Mucosa of descending colon (tissue), 3 donors: ENCODE measurements at regions not wholly inside any gene's neighbourhood (a gene's known extent, or its start where the extent isn't known, plus 50 kb on each side); places are given as distances from the start of the nearest gene placed in this dataset.

Experiments used
- ATAC-seq: fragments of 200-7000 bp; cut with Tn5 transposase; one replicate; pipeline ENCODE4 v1.9.1; 2020; ENCODE audit warnings: mild to moderate bottlenecking, moderate library complexity
- DNase-seq, 3 donors: peaks; one replicate each; pipeline ENCODE4 v3.0.0-alpha.2; 2020
- H3K36me3 ChIP-seq: fragments of 200-600 bp; one replicate; pipeline ENCODE4 v1.8.0; 2021; ENCODE audit warnings: low read depth, mild to moderate bottlenecking
- H3K4me1 ChIP-seq: fragments of 200-600 bp; one replicate; pipeline ENCODE4 v1.8.0; 2021; ENCODE audit warnings: low read depth, mild to moderate bottlenecking
- H3K4me3 ChIP-seq: fragments of 200-600 bp; one replicate; pipeline ENCODE4 v1.8.0; 2021; ENCODE audit warnings: mild to moderate bottlenecking
- H3K9me3 ChIP-seq: fragments of 200-600 bp; one replicate; pipeline ENCODE4 v1.8.0; 2021; ENCODE audit warnings: mild to moderate bottlenecking
- intact Hi-C, 2 donors: fragments of 100-400 bp; cut with DNase I in 1 of 2; cut with micrococcal nuclease in 1 of 2; formaldehyde crosslinking; loops; one replicate each; pipeline versions ENCODE4 v1.11.0 to v1.11.1; 2022; cut with DNase I, micrococcal nuclease
- TF ChIP-seq, protein P1 (sequence below): fragments of 200-600 bp; IDR thresholded peaks from one replicate; pipeline ENCODE4 v1.8.0; 2022; ENCODE audit warnings: antibody characterized with exemption, mild to moderate bottlenecking
- donor health status: DM: no; HTN: no; CAD: no; lungs with moderate emphysema.
- donor health status: DM: no; HTN: no; CAD: no.
- donor health status: DM: no; HTN: yes; CAD: no.

DNA sequence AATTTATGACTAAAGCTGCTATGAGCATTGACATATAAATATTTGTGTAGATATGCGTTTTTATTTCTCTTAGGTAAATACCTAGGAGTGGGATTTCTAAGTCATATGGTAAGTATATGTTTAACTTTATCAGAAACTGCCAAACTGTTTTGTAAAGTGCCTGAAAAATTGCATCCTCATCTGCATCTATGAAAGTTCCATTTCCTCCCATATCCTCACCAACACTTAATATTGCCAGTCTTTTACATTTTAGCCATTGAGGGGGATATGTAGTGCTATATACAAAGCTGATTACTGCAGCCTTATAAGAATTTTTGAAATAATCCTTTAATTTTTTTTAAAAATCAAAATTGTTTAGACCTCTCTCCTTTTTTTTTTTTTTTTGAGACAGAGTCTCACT lies 123.1 kb upstream of the SPRY4 start:
- DNase-seq (no peak), ATAC-seq (no peak)
- Histone ChIP-seq H3K4me1 (no peaks in the 10 kb centered on the region), H3K9me3 (no peaks in the 10 kb centered on the region), H3K36me3 (no peaks in the 10 kb centered on the region), H3K4me3 (no peak overlapping the region)
- TF ChIP-seq, protein P1, sequence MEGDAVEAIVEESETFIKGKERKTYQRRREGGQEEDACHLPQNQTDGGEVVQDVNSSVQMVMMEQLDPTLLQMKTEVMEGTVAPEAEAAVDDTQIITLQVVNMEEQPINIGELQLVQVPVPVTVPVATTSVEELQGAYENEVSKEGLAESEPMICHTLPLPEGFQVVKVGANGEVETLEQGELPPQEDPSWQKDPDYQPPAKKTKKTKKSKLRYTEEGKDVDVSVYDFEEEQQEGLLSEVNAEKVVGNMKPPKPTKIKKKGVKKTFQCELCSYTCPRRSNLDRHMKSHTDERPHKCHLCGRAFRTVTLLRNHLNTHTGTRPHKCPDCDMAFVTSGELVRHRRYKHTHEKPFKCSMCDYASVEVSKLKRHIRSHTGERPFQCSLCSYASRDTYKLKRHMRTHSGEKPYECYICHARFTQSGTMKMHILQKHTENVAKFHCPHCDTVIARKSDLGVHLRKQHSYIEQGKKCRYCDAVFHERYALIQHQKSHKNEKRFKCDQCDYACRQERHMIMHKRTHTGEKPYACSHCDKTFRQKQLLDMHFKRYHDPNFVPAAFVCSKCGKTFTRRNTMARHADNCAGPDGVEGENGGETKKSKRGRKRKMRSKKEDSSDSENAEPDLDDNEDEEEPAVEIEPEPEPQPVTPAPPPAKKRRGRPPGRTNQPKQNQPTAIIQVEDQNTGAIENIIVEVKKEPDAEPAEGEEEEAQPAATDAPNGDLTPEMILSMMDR = no peak
- intact Hi-C loops = no loop called here

DNA sequence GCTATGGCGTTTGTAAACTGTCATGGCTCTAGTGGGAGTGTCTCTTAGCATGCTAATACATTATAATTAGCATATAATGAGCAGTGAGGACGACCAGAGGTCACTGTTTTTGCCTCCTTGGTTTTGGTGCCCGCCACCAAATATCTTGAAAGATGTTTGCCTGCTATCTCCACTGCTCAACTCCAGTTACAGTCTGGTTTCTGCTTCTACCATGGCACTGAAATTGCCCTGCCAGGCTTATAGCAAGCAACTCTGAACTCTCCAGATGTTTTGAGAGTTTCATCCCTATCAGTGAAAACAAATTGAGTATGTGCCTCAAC lies 122.1 kb upstream of the SPRY4 start:
- Histone ChIP-seq H3K4me3 (no peak overlapping the region), H3K36me3 (no peaks in the 10 kb centered on the region), H3K4me1 (no peaks in the 10 kb centered on the region), H3K9me3 (no peaks in the 10 kb centered on the region)
- DNase-seq (no peak), ATAC-seq (no peak)
- intact Hi-C loops = no loop called here
- TF ChIP-seq, protein P1 = no peak

DNA sequence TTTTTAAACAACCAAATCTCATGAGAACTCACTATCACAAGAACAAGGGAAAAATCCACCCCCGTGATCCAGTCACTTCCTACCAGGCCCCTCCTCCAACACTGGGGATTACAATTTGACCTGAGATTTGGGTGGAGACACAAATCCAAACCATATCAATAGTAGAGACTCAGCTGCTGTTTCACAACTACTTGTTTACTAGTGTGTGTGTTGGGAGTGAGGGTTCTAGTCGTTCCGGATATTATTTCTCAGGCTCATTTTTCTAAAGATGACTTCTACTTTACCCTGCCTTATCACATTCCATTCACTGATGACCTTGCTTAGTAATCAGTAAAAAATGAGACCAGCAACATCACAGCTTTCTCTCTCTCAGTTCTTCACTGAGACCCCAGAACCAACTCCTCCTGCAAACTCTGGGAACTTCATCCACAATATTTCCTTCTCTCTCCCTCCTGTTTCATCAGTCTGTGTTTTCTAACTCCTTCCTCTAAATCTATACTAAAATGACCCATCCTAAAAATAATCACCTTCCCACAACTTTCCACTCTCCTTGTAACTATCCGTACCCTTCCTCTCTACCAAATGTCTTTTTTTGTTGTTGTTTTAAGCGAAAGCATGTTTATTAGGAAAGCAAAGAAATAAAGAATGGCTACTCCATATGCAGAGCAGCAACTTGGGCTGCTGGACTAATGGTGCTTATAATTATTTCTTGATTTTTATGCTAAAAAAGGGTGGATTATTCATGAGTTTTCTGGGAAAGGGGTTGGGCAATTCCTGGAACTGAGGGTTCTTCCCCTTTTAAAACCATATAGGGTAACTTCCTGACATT lies 121.5 kb upstream of the SPRY4 start:
- ATAC-seq (no peak), DNase-seq (no peak)
- TF ChIP-seq, protein P1 = no peak
- Histone ChIP-seq H3K36me3 (no peaks in the 10 kb centered on the region), H3K4me3 (no peak overlapping the region), H3K4me1 (no peaks in the 10 kb centered on the region), H3K9me3 (no peaks in the 10 kb centered on the region)
- intact Hi-C loops = no loop called here

DNA sequence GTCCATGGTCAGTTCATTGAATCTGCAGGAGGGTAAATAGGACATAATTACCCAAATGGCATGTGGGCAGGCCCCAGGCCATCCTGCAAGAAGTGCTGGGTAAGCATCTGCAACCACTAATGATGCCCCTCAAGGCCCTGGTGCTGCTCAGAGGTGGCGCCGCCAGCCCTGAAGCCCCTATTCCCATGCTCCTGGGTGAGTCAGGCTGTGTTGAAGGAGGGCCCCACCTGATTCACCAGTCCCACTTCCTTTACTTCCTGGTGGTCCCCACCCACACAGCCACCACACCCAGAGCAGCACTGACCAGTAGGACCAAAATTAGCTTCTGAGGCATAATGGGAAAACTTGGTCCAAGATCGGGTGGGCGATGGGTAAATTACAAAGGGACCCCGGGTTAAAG lies 120.4 kb upstream of the SPRY4 start:
- Histone ChIP-seq H3K4me1 (no peaks in the 10 kb centered on the region), H3K36me3 (no peaks in the 10 kb centered on the region), H3K4me3 (no peak overlapping the region), H3K9me3 (no peaks in the 10 kb centered on the region)
- ATAC-seq (no peak), DNase-seq (no peak)
- intact Hi-C loops = no loop called here
- TF ChIP-seq, protein P1 = no peak

DNA sequence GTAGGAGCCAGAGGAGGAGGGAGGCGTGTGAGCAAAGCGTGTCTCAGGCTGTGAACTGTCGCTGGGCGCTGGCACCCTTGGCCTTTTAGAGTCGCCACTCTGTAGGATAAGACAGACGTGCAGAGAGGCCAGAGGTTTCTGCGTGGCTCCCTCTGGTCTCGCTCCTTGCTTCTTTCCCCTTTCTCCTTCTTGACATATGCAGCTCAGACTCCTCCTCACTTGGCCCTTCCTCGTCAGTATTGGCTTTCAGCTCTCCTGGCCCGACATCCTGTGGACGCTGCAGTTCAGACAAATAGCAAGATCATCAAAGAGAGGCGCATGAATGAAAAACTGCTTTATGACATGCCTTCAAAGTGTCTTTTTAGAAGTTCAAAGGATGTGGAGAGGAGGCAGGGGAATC lies 116.8 kb upstream of the SPRY4 start:
- TF ChIP-seq, protein P1 = no peak
- Histone ChIP-seq H3K36me3 (no peaks in the 10 kb centered on the region), H3K4me1 (no peaks in the 10 kb centered on the region), H3K4me3 (no peak overlapping the region), H3K9me3 (no peaks in the 10 kb centered on the region)
- DNase-seq (no peak), ATAC-seq (no peak)
- intact Hi-C loops = no loop called here
